ENCODE measurements at regions not wholly inside any gene's neighbourhood (a gene's known extent, or its start where the extent isn't known, plus 50 kb on each side); places are given as distances from the start of the nearest gene placed in this dataset.

- TF ChIP-seq CTCF (IDR thresholded peaks at IDR 0.05), result no peak
- no peak for TF ChIP-seq POLR2A (IDR thresholded peaks at IDR 0.05)
- TF ChIP-seq POLR2AphosphoS5 (IDR thresholded peaks at IDR 0.05), result no peak
Observed at GRCh38 chr3:40598962-40599361, 74.2 kb downstream of the ZNF621 start.
